ENCODE measurements at regions not wholly inside any gene's neighbourhood (a gene's known extent, or its start where the extent isn't known, plus 50 kb on each side); places are given as distances from the start of the nearest gene placed in this dataset.

GRCh38 chrX:45777366-45777765 is 576.7 kb upstream of the DIPK2B start:
- TF ChIP-seq CTCF (IDR thresholded peaks at IDR 0.05) = no peak
- no peak for TF ChIP-seq POLR2A (IDR thresholded peaks at IDR 0.05)
- TF ChIP-seq EP300 (IDR thresholded peaks at IDR 0.05) = no peak
- no peak for TF ChIP-seq POLR2AphosphoS5 (IDR thresholded peaks at IDR 0.05)
